Right lobe of liver (tissue), 4 donors: ENCODE measurements at regions not wholly inside any gene's neighbourhood (a gene's known extent, or its start where the extent isn't known, plus 50 kb on each side); places are given as distances from the start of the nearest gene placed in this dataset.
"Not testable (repeated sequence)": the region's sequence is repeated elsewhere in the genome, so short reads cannot be mapped to it uniquely, and the experiment has no call there.

Experiments used
- POLR2A ChIP-seq: fragments of 450-650 bp; IDR thresholded peaks from one replicate; pipeline ENCODE4 v1.6.1; 2017; ENCODE audit warnings: antibody characterized with exemption, mild to moderate bottlenecking
- TF ChIP-seq, protein P1 (sequence below), 4 donors: fragments of 200-600 bp in 3 of 4; fragments of 450-650 bp in 1 of 4; IDR thresholded peaks; one replicate each; pipeline versions ENCODE4 v1.5.1 to v1.8.0; 2016 to 2022; ENCODE audit warnings: antibody characterized with exemption in 4 of 4, mild to moderate bottlenecking in 2 of 4
- donor health status: DM: no; HTN: no; CAD: no.
- donor health status: DM: no; HTN: no; CAD: no.
- donor health status: DM: no; HTN: yes; CAD: no.

DNA sequence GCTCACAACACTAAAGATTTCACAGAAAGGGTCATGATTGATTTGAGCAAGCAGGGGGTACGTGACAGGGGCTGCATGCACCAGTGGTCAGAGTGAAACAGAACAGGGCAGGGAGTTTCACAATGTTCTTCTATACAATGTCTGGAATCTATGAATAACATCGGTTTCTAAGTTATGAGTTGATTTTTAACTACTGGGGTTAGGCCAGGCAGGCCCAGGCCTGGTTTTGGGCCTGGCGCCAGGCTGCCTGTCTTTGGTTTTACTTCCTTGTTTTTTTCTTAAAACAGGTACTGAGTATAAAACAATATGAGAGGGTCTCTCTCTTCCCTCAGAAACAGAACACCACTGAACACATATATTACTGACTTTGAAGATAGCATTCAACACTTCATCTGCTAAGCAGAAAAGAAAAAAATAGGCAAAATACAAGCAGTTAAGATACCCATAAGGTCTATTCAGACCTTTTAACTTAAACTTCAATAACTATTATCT, 355.0 kb upstream of the MAGEB16 start:
- TF ChIP-seq, protein P1, sequence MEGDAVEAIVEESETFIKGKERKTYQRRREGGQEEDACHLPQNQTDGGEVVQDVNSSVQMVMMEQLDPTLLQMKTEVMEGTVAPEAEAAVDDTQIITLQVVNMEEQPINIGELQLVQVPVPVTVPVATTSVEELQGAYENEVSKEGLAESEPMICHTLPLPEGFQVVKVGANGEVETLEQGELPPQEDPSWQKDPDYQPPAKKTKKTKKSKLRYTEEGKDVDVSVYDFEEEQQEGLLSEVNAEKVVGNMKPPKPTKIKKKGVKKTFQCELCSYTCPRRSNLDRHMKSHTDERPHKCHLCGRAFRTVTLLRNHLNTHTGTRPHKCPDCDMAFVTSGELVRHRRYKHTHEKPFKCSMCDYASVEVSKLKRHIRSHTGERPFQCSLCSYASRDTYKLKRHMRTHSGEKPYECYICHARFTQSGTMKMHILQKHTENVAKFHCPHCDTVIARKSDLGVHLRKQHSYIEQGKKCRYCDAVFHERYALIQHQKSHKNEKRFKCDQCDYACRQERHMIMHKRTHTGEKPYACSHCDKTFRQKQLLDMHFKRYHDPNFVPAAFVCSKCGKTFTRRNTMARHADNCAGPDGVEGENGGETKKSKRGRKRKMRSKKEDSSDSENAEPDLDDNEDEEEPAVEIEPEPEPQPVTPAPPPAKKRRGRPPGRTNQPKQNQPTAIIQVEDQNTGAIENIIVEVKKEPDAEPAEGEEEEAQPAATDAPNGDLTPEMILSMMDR (IDR thresholded peaks at IDR 0.05), result not testable (repeated sequence)
- TF ChIP-seq POLR2A, result not testable (repeated sequence)
